ENCODE measurements at regions not wholly inside any gene's neighbourhood (a gene's known extent, or its start where the extent isn't known, plus 50 kb on each side); places are given as distances from the start of the nearest gene placed in this dataset.

- DNase-seq = no peak
Observed at GRCh38 chr22:48662476-48663135, 1165.1 kb downstream of the BRD1 start.

GRCh38 chr22:48661984-48662383, 1165.7 kb downstream of the BRD1 start:
- no peak for DNase-seq

GRCh38 chr22:48660790-48661740, 1166.6 kb downstream of the BRD1 start:
- DNase-seq = no peak

GRCh38 chr22:48660104-48660789, 1167.4 kb downstream of the BRD1 start:
- no peak for DNase-seq

GRCh38 chr22:48659404-48659996, 1168.2 kb downstream of the BRD1 start:
- no peak for DNase-seq

GRCh38 chr22:48658871-48659270, 1168.8 kb downstream of the BRD1 start:
- DNase-seq = no peak

GRCh38 chr22:48658246-48658645, 1169.4 kb downstream of the BRD1 start:
- no peak for DNase-seq

GRCh38 chr22:48654492-48654891, 1173.2 kb downstream of the BRD1 start:
- no peak for DNase-seq

- no peak for DNase-seq
Observed at GRCh38 chr22:48653929-48654328, 1173.7 kb downstream of the BRD1 start.

- DNase-seq = no peak
Observed at GRCh38 chr22:48653306-48653705, 1174.4 kb downstream of the BRD1 start.

- no peak for DNase-seq
Observed at GRCh38 chr22:48652796-48653195, 1174.9 kb downstream of the BRD1 start.

GRCh38 chr22:48651981-48652538, 1175.6 kb downstream of the BRD1 start:
- no peak for DNase-seq

- DNase-seq = no peak
Observed at GRCh38 chr22:48651036-48651890, 1176.4 kb downstream of the BRD1 start.

GRCh38 chr22:48650323-48651035, 1177.2 kb downstream of the BRD1 start:
- DNase-seq = no peak

- no peak for DNase-seq
Observed at GRCh38 chr22:48649466-48649865, 1178.2 kb downstream of the BRD1 start.

GRCh38 chr22:48649031-48649430, 1178.6 kb downstream of the BRD1 start:
- no peak for DNase-seq

- no peak for DNase-seq
Observed at GRCh38 chr22:48647606-48648515, 1179.8 kb downstream of the BRD1 start.

- no peak for DNase-seq
Observed at GRCh38 chr22:48647051-48647450, 1180.6 kb downstream of the BRD1 start.

- no peak for DNase-seq
Observed at GRCh38 chr22:48646216-48646925, 1181.3 kb downstream of the BRD1 start.

Measured in CD4-positive, alpha-beta T cell treated with Interleukin-17A for 4 hours (primary cell).